GM18870 (cell line): ENCODE measurements at regions not wholly inside any gene's neighbourhood (a gene's known extent, or its start where the extent isn't known, plus 50 kb on each side); places are given as distances from the start of the nearest gene placed in this dataset.

ENCODE experiments used
- ATAC-seq: cut with Tn5 transposase; IDR thresholded peaks from one replicate; pipeline ENCODE4 v1.9.1; 2021; ENCODE audit warnings: moderate library complexity; ENCODE audit not compliant: unreplicated experiment

DNA sequence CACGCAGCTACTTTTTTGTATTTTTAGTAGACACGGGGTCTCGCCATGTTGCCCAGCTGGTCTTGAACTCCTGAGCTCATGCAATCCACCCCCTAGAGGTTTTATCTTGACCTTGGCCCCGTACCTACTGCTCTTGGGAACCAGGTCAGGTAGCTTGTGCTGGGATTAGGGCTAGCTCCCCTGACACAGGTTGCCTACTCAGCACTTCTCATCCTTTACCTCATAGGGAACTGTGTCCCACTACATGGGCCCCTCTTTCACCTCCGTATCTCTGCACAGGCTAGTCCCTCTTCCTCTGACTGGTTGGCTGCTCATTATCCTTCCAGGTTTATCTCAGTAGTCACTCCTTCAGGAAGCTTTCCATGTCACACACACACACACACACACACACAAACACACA, 58.0 kb upstream of the ITPRID1 start:
- no peak for ATAC-seq

DNA sequence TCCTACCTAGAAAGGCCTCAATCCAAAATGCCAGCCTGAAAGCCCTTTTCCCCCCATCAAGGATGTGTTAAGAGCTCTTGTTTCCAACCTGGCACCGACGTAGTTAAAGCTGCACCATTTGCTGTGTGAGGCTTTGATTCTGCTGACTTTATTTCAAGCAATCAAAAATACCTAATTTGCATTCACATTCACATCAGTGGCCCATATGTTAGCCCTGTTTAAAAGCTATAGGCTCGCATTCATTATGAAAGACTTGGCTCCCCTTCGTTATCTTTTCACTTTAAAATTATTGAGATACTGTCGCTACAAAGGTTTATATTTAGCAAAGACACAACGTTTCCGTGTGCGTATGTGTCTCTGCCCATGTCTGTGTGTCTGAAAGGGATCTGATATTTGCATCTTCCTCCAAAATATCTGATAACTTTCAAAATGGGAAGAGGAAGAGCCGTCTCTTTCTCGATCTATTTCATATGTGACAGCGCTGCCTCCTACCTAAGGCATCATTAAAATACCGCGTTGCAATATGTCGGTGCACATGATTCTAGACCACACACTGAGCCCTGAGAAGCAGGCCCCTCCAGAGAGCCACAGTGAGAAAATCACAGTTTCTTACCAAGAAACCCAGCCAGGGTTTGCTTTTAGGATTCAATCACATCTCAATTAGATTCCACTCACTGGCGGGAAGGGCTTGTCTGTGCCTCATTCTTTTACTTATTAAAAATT, 57.1 kb upstream of the ITPRID1 start:
- no peak for ATAC-seq

DNA sequence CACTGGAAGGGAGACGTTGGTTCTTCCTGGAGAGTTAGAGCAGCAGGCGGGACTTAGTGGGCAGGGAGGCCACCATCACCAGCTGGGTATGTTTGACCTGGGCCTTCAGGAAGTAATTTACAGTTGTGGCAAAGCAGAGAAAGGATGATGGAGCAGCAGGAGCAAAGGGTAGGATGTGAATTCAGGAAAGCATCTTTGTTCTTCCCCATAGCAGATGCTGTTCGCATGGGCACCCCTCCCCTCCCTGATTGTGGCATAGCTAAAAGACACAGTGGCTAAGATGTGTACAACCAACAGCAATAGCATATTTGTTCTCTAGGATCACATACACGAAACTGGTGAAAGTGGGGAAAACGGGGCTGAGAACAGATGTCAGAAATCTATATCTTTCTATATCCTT, 56.3 kb upstream of the ITPRID1 start:
- no peak for ATAC-seq

DNA sequence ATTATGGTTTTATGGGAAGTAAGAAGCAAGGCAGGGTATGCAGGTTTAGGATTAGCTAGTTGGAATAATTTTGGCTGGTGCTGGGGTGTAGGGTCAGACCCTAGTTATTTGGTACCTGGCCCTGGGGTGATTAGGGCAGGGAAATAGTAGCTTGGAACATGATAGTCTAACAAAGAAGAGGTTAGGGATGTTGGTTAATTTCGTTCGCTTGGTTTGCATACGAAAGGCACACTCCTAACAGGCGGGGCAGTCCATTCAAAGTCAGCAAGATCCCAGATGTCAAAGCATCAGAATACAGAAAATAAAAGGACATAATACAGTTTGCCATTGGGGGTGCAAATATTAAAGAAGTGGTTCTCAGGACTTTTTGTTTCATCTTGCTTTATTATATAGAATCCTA, 55.7 kb upstream of the ITPRID1 start:
- ATAC-seq, result no peak

DNA sequence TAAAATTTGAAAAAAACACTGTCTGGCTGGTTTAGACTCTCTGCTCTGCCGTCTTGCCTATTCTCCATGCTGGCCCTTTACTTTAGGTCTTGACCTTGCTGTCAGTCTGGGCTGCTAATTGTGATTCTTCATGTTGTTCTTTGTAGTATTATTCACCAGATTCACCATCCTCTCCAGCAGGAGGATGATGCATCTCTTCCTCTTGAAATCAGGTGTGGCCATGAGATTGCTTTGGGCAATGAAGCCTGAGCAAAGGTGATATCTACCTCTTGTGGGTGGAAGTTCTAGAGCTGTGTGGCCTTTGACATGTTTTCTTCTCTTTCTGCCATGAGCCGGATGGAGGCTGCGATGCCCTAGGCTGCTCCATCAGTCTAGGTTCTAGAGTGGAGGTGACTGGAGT, 51.3 kb upstream of the ITPRID1 start:
- no peak for ATAC-seq
